Adipocyte (in vitro differentiated cells): ENCODE measurements at regions not wholly inside any gene's neighbourhood (a gene's known extent, or its start where the extent isn't known, plus 50 kb on each side); places are given as distances from the start of the nearest gene placed in this dataset.

Experiments used
- DNase-seq: peaks from one replicate; pipeline ENCODE4 v3.0.0-alpha.2; 2015; ENCODE audit warnings: low read depth
- H3K27me3 ChIP-seq: replicated peaks from 2 replicates; pipeline ENCODE4 v1.7.0; 2013; ENCODE audit warnings: mild to moderate bottlenecking, low read length, moderate library complexity; ENCODE audit not compliant: control insufficient read depth, insufficient read depth
- H3K36me3 ChIP-seq: 2 replicates; pipeline ENCODE4 v1.7.0; 2013; ENCODE audit warnings: low read length, mild to moderate bottlenecking, moderate library complexity; ENCODE audit not compliant: control insufficient read depth, insufficient read depth, severe bottlenecking
- H3K4me1 ChIP-seq: 2 replicates; pipeline ENCODE4 v1.7.0; 2013; ENCODE audit warnings: mild to moderate bottlenecking, low read length, moderate library complexity; ENCODE audit not compliant: control insufficient read depth, insufficient read depth
- H3K4me3 ChIP-seq: 2 replicates; pipeline ENCODE4 v1.7.0; 2013; ENCODE audit warnings: mild to moderate bottlenecking, low read length, moderate library complexity
- H3K9ac ChIP-seq: 2 replicates; pipeline ENCODE4 v1.7.0; 2013; ENCODE audit warnings: mild to moderate bottlenecking, low read length, moderate library complexity
- H3K9me3 ChIP-seq: 2 replicates; pipeline ENCODE4 v1.7.0; 2013; ENCODE audit warnings: mild to moderate bottlenecking, low read length, moderate library complexity; ENCODE audit not compliant: control insufficient read depth

GRCh38 chr13:100827489-100828176, 153.0 kb upstream of the TMTC4 start:
- Histone ChIP-seq H3K36me3 (no peaks in the 10 kb centered on the region), H3K4me1 (peaks cover 50% of the 10 kb centered on the region), H3K4me3 (peak overlapping the region; percentile 48), H3K27me3 (no peaks in the 10 kb centered on the region), H3K9me3 (peaks cover 9% of the 10 kb centered on the region), H3K9ac (peak overlapping the region; percentile 77)
- DNase-seq = no peak

- Histone ChIP-seq H3K27me3 (no peaks in the 10 kb centered on the region), H3K4me1 (peaks cover 50% of the 10 kb centered on the region), H3K4me3 (peak overlapping the region; percentile 61), H3K9me3 (peaks cover 9% of the 10 kb centered on the region), H3K9ac (peak overlapping the region; percentile 84), H3K36me3 (no peaks in the 10 kb centered on the region)
- no peak for DNase-seq
Measured at GRCh38 chr13:100826441-100826840, 151.8 kb upstream of the TMTC4 start.

DNA sequence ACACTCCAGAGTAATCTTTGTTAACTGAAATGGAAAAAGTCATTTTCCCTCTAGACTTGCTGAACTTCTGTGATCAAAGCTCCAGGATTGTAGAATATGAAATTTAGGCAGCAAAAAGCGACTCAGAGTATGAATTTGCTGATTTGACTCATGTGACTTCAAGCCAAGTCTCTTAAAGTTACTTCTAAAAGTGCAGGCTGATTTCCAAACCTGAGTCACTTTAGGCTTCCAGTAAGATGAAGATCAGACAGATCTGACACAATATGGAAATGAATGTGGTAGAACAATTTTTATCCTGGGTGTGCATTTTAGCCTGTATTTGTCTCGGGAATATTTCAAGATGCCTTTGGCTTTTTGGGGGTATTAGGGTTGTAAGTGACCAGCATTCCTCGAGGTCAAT, 151.0 kb upstream of the TMTC4 start:
- Histone ChIP-seq H3K9ac (peak overlapping the region; percentile 84), H3K27me3 (no peaks in the 10 kb centered on the region), H3K36me3 (no peaks in the 10 kb centered on the region), H3K9me3 (peaks cover 9% of the 10 kb centered on the region), H3K4me1 (peaks cover 50% of the 10 kb centered on the region), H3K4me3 (peak overlapping the region; percentile 61)
- DNase-seq = peak; percentile 27

GRCh38 chr13:100824366-100824765, 149.8 kb upstream of the TMTC4 start:
- Histone ChIP-seq H3K9ac (peak overlapping the region; percentile 84), H3K36me3 (no peaks in the 10 kb centered on the region), H3K9me3 (peaks cover 8% of the 10 kb centered on the region), H3K27me3 (no peaks in the 10 kb centered on the region), H3K4me3 (peak overlapping the region; percentile 61), H3K4me1 (peaks cover 50% of the 10 kb centered on the region)
- no peak for DNase-seq

- no peak overlapping the region for H3K9ac ChIP-seq
- no peaks in the 10 kb centered on the region for H3K36me3 ChIP-seq
- H3K4me1 ChIP-seq = peaks cover 52% of the 10 kb centered on the region
- no peaks in the 10 kb centered on the region for H3K27me3 ChIP-seq
- H3K4me3 ChIP-seq = no peak overlapping the region
- no peak for DNase-seq
- no peaks in the 10 kb centered on the region for H3K9me3 ChIP-seq
Measured at GRCh38 chr13:100823448-100823847, 148.9 kb upstream of the TMTC4 start.

GRCh38 chr13:100822871-100823443, 148.4 kb upstream of the TMTC4 start:
- H3K9ac ChIP-seq = no peak overlapping the region
- no peak for DNase-seq
- H3K4me1 ChIP-seq = peaks cover 52% of the 10 kb centered on the region
- H3K27me3 ChIP-seq = no peaks in the 10 kb centered on the region
- H3K9me3 ChIP-seq = no peaks in the 10 kb centered on the region
- H3K4me3 ChIP-seq = no peak overlapping the region
- no peaks in the 10 kb centered on the region for H3K36me3 ChIP-seq

DNA sequence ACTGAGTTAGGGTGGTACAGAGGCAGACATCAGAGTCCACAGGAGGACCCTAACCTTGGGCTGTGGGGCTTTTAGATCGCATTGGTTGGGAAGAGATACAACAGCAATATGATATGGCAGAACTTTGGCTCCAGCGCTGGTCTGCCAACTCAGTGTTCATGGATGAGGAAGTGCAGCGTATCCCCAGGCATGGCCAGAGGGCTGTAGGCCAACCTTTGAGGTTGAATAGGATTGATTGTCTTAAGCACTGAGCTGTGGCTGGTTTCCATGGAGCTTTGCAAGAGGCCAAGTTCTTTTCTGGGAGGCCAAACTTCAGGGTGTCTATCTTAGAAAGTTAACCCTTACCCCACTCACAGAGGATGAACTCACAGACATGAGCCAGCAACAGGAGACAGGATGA, 144.1 kb upstream of the TMTC4 start:
- DNase-seq = no peak
- Histone ChIP-seq H3K9me3 (peaks cover 5% of the 10 kb centered on the region), H3K9ac (no peak overlapping the region), H3K4me1 (peaks cover 12% of the 10 kb centered on the region), H3K4me3 (no peak overlapping the region), H3K27me3 (no peaks in the 10 kb centered on the region), H3K36me3 (no peaks in the 10 kb centered on the region)

DNA sequence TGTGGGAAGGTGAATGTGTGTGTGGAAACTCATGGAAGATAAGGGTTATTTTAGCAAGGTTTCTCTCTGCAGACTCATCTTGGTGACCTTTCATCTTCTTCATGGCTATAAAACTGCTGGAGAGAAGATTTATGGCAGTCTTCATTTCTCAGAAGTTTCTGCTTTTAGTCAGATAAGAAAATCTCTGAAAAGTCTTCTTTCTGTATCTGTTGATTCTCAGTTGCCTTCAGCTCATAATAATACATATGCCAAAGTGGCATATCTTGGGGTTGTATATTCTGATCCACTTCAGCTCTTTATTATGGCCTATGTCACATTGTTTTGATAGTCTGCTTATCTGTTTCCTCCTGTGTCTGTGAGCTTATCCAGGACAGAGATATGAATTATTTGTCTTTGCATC, 143.3 kb upstream of the TMTC4 start:
- Histone ChIP-seq H3K4me1 (peaks cover 10% of the 10 kb centered on the region), H3K4me3 (no peak overlapping the region), H3K9ac (no peak overlapping the region), H3K9me3 (peaks cover 5% of the 10 kb centered on the region), H3K36me3 (no peaks in the 10 kb centered on the region), H3K27me3 (no peaks in the 10 kb centered on the region)
- DNase-seq = no peak

- H3K9ac ChIP-seq = no peak overlapping the region
- H3K4me3 ChIP-seq = no peak overlapping the region
- peaks cover 5% of the 10 kb centered on the region for H3K9me3 ChIP-seq
- peaks cover 3% of the 10 kb centered on the region for H3K27me3 ChIP-seq
- H3K36me3 ChIP-seq = no peaks in the 10 kb centered on the region
- peaks cover 10% of the 10 kb centered on the region for H3K4me1 ChIP-seq
- DNase-seq = no peak
Measured at GRCh38 chr13:100815476-100816046, 141.0 kb upstream of the TMTC4 start.

GRCh38 chr13:100812982-100813584, 138.5 kb upstream of the TMTC4 start:
- peaks cover 4% of the 10 kb centered on the region for H3K4me1 ChIP-seq
- H3K36me3 ChIP-seq = no peaks in the 10 kb centered on the region
- peaks cover 10% of the 10 kb centered on the region for H3K27me3 ChIP-seq
- H3K9ac ChIP-seq = no peak overlapping the region
- peaks cover 5% of the 10 kb centered on the region for H3K9me3 ChIP-seq
- no peak overlapping the region for H3K4me3 ChIP-seq
- DNase-seq = no peak

- Histone ChIP-seq H3K4me3 (no peak overlapping the region), H3K27me3 (peaks cover 14% of the 10 kb centered on the region), H3K4me1 (no peaks in the 10 kb centered on the region), H3K9ac (no peak overlapping the region), H3K36me3 (no peaks in the 10 kb centered on the region), H3K9me3 (no peaks in the 10 kb centered on the region)
- no peak for DNase-seq
Measured at GRCh38 chr13:100811928-100812327, 137.3 kb upstream of the TMTC4 start.
